ENCODE measurements at regions not wholly inside any gene's neighbourhood (a gene's known extent, or its start where the extent isn't known, plus 50 kb on each side); places are given as distances from the start of the nearest gene placed in this dataset.
A peak's percentile ranks its signal among the peaks of the same experiment; 100 is the strongest.

DNA sequence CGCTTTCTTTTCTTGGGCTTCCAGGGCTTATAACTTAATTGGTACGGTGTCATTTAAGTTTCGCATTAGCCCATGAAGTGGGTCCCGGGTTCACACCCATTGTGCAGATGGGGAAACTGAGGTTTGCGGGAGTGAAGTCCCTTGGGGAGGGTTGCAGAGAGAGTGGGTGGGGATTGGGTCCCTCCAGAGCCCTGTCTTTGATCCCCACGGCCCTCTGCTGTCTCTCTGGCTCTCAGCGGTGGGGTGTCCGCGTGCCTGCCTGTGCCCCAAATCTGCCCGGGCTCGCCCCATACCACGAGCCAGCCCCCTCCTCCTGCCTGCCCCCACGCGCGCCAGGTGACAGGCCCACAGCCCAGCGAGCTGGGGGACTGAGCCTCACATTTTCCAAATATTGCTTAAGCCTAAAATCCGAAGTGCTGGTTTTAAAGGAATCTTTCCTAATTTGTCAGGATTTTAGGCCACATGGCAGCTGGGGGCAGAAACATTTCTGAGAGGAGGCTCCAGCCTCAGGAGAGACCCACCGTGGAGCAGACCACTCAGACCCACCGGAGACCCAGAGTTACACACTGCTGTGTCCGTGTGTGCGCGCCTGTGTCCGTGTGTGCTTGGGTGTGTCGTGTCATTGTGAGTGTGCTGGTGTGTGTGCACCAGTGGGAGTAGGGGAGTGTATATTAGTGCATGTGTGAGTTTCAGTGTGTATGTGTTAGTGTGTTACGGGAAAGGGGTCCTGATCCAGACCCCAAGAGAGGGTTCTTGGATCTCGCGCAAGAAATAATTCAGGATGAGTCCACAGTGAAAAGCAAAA, 159.5 kb upstream of the IER5L start:
- no peak for DNase-seq

DNA sequence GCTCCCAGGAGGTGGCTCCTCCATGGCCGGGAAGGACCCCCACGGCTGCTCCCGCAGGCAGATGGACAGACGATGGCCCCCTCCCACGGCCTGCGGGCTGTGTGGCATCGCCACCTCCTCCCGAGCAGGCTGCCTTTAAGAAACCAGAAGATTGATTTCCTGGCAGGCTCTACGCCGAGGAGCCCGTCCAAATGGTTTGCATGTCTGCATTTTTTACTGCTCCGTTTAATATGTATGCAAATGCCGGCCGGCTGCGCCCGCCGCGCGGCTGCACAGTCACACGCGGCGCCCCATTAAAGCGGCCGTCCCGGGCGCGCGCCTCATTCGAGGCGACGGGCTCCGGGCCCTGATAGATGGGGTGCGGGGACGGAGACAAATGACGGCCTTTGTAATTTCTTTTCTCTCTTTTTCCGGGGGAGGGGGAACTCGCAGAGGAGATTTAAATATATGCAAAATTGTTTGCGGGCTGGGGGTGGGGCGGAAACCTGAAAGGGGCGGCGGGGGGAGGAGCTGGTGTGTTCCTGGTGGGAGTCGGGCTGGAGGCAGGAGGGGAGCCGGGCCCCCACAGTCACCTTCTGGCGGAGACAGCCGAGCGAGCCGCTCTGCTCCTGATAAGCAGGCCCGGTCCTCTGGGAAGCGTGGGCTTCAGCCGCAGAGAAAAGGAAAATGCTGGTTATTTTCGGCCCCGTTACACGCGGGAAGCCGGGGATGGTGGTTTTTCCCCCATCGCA, 158.7 kb upstream of the IER5L start:
- DNase-seq, result peak; percentile 41

DNA sequence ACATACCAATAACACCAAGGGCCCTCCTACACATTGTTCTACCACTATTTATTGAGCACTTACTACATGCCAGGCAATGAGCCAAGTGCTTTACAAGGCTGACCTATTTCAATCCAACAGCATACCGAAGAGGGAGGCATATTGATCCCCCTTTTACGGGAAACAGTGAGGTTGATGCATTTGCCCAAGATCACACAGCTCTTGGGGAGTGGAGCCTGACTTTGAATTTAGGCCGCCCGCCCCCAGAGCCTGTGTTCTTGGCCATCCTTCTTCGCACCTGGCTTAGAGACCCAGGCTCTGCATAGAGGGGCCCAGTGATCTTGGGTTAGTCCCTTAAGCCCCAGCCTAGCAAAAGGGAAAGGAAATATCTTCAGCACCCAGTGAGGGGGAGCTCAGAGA, 158.1 kb upstream of the IER5L start:
- DNase-seq, result no peak

DNA sequence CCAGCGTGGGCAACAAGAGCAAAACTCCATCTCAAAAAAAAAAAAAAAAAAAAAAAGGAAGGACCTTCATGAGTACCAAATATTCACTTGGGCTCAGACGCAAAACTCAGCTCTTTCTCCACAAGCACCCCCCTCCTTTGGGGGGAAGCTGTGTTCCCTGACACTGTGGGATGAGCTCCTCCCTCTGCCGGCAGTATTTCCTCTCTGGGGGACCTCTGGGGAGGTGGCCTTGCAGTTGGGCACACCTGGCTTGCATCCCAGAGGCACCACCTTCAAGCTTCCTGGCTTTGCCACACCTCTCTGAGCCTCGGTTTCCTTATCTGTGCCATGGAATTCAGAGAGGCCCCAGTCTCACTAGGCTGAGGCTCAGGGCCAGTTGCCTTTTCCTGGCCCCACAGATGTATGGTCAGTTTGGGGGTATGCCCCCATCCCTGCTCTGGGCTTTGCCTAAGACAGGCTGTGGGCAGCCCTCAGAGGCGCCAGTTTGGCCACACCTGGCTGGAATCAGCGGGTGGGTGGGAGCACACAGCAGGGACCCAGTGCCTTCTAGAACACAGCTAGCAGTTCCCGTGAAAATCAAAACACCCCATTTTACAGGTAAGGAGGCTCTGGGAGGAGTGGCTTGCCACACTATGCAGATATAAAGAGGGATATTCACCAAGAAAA, 157.5 kb upstream of the IER5L start:
- DNase-seq, result no peak

DNA sequence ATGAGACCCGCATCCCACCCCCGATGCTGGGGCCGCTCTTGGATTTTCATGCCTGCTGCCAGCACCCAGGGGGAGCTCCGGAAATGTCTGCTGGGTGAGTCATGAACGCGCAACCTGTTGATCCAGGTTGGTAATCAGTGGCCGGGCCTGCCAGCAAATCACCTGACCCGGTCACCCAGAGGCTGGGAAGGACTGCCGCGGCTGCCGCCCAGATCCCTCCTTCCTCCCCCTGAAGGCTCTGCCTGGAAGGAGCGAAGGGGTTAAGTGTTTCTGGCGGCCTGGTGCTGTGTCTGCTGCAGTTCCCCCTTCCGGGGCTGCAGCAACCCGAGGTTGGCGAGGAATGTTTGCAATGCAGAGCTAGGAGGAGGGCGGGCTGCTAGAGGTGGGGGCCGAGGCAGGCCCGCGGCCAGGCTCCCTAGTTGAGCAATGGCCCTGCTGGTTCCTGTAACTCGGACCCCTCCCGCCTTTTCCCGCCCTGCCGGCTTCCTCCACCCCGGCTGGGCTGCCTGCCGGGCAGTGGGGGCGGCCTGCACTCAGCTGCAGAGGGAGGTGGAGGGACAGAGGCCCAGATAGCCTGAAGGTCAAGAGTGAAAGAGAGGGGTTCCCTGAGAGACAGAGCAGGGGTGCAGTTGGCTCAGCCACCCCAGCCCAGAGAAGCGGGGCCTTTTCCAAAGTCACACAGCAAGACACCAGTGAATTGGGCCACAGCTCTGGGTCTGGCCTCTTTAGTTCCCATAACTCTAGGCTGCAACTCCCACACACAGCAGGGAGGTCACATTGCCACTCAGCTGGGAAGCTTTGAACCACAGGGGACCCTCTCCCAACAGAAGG, 156.3 kb upstream of the IER5L start:
- DNase-seq, result peak; percentile 49

DNA sequence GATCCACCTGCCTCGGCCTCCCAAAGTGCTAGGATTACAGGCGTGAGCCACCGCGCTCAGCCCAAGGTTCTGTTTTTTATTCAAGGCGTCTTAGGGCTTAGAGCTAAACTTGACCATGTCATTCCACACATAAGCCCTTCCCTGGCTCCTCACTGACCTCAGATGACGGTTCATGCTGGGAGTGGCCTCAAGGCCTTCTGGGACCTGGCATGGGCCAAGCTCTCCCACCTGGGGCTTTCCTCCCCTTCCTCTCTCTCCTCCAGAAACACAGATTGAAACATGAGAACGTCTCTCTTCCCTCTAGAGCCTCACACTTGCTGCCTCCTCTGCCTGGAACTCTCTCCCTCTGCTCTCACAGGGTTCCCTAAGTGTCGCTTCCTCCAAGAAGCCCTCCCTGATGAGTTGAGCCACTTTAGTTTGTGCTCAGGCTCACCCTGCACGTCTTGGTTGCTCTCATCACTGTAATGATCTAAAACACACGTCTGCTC, 155.6 kb upstream of the IER5L start:
- no peak for DNase-seq

DNA sequence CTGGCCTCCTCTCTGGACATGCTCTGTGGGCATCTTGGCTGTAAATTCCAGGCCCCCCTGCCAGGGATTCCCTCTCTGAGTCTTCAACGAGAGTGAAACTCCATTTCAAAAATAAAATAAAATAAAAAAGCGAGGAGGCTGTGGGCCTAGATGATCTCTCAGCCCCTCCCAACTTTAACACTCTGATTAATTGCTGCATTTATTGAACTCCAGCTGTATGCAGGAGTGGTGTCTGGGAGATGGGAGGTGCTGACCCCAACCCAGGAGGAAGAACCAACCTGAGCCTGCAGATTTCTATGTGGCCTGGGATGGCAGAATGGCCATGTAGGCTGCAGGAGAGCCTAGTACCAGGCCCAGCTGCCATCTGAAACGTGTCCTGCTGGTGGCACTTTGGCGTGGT, 154.5 kb upstream of the IER5L start:
- no peak for DNase-seq

DNA sequence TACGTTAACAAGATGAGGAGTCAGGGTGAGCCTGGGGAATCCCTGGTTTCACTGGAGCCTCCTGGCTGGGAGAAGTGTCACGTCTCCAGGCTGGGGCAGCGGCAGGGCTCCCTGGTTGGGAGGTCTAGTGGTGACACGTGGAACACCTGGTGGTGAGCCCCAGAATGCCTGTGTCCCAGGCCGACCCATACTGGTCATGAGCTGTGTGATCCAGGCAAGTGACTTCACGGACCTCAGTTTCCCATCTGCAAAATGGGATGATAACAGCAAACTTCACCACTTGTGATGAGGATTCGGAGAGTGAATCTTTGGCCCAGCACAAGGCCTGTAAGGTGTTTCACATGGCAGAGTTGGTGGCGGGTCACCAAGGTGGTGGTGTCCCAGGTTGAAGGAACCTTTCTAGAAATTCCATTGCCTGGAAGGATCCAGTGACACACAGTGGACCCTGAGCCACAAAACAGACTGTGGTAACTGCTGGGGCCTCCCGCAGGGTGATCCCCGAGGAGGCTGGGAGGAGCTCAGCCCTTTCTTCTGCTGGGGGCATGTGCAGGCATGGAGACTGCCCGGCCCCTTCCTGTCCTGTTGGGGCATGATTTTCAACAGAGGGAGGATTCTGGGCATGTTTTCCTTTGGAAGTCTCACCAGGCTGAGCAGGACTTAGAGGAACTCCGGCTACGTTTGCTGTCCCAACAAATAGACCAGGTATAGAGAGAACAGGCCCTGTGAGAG, 153.9 kb upstream of the IER5L start:
- no peak for DNase-seq

DNA sequence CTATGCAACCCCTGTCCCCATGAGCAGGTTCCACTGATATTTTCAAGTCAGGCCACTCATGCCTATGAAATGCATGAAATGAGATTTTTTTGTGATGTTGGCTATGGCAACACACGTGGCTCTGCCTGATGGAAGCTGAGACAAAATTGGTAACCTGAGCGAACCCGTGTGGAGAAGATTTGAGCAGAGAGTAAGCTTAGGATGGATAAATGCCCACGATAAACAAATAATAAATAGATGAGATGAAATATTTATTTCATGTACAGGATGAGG, 153.4 kb upstream of the IER5L start:
- no peak for DNase-seq

DNA sequence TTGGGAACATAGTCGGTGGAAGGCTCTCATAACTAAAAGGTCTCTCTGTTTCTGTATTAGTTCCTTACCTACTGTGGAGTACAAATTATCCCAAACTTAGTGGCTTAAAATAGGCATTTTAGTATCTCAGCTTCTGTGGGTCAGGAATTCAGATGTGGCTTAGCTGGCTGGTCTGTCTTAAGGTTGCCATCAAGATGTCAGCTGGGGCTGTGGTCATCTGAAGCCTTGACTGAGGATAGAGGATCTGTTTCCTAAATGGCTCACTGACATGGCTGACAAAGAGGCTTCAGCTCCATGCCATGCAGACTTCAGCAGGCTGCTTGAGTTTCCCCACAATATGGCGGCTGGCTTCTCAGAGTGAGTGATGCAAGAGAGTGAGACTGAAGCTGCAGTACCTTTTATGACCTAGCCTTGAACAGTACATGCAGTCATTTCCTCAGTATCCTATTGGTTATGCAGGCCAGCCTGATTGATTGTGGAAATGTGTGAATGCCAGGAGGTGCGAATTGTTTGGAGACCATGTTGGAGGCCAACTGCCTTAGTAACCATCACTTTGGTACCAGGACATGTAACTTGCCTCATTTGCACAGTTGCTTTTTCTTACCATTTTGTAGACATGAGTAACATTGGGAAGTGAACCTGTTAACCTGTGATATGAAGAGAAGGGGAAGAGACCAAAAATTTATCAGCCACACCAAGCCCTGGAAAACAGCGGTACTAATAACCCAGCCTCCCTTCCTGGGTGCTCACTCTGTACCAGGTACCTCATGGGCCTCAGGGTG, 152.8 kb upstream of the IER5L start:
- no peak for DNase-seq

DNA sequence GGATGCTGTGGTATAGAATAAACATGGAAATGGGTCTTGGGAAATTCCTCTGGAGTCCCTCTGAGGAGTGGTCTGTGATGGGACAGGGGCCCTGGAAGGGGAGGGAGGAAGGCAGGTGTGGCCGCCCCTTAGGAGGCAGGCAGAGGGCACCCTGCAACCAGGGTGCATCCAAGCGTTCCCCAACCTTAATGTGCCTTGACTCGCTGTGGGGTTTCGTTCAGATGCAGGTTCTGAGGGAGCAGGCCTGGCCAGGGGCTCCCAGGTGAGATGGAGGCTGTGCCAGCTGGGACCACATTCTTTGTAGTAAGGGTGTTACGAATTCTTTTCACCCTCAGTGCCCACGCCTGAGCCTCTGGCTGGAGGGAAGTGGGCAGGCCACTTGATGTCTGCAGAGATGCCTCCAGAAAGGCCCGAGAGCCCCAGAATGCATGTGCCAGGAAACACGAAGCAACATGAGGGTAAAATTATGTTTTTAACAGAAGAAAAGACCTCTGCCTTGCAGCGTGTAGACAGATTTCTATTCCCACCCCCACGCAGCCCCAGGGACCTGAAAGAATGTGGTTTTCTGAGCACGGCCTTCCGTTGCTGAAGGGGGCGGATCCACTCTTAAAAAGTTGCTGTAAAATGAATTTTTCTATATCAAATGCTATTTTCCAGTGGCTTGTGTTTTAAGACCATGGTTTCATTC, 150.4 kb upstream of the IER5L start:
- DNase-seq, result peak; percentile 44

DNA sequence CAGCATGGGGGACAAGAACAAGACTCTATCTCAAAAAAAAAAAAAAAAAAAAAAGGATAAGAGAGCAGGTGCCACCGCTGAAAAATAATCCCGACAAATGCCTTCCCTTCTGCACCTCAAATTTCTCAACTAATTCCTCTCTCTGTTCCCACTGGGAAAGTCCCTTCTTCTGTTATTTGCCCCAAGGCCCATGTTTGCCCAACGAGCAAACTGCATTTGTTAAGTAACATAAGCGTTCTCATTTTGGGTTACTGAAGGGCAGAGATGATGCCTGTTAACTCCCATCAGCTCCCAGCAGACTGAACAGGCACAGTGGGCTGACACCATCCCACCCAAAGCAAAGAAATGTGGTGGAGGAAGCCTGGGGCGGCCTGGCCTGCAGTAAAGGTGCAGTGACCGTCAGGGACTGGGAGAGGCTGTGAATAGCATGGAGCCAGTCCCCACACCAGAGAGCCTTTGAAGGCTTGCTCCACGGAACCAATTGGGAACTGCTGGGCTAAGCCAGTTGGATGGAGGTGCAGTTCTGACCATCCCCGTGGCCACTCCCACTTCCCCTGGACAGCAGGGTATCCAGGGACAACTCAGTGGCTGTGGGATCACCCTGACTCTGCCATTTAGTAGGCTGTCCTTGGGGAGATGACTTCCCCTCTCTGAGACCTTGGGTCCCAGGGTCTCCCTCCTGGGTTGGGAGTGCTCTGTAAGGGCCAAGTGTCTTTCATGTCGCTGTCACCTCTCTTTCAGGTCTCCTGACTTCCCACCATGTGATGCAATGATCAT, 149.7 kb upstream of the IER5L start:
- no peak for DNase-seq

DNA sequence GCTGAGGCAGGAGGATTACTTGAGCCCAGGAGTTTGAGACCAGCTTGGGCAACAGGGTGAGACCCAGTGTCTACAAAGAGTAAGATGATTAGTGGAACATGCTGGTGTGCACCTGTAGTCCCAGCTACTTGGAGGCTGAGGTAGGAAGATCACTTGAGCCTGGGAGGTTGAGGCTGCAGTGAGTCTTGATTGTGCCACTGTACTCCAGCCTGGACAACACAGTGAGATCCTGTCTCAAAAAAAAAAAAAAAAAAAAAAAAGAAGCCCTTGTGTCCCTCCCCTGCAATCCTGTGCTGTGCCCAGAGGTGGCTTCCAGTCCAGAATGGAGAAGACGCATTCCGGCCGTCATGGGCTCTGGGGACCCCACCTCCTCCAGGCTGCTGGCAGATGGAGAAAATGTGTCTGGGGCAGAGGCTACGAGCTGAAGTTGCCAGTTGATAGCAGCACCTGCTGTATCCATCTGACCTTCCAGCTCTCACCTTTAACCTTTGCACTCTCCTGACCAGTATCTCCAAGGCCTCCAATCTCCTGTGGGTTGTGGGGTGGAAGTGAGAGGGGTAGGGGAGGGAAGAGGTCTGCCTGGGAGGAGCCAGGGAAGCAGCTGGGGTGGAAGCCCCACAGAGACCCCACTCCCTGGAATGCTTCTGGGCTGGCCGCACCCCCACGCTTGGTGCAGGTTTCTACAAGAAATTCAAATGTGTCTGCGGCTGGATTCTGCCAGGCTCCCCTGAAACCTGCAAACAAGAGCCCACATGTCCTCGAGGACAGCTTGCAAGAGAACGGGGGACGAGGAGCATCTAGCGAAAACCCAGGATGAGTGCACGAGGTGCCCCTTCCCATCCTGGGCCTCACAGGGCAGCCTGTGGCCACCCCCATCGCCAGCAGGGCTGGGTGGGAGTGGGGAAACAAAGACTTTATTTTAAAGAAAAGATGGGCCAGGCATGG, 148.3 kb upstream of the IER5L start:
- no peak for DNase-seq

DNA sequence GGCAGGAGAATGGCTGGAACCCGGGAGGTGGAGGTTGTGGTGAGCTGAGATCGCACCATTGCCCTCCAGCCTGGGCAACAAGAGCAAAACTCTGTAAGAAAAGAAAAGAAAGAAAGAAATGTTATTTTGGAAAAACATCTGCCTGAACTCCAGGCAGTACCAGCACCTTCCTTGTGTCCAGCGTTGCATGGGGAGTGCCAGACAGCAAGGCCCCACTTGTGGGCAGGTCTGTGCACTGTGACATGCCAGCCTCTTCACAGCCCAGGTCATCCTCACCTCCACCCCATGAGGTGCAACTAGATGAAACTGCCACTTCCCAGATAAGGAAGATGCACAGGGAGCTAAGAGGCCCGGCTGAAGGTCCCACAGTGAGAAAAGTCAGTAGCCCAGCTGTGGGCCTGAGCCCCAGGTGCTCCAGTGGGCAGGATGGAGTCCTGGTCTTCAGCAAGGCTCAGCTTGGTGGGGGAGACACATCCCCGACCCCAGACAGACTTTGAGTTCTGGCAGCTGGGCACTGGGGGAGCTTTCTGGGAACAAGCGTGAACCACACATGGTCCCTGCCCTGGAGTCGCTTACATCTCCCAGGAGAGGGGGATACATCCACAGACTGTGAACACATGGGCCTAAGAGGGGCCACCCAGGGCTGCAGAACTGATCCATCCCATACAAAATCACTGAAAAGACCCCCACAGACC, 146.9 kb upstream of the IER5L start:
- DNase-seq, result no peak

DNA sequence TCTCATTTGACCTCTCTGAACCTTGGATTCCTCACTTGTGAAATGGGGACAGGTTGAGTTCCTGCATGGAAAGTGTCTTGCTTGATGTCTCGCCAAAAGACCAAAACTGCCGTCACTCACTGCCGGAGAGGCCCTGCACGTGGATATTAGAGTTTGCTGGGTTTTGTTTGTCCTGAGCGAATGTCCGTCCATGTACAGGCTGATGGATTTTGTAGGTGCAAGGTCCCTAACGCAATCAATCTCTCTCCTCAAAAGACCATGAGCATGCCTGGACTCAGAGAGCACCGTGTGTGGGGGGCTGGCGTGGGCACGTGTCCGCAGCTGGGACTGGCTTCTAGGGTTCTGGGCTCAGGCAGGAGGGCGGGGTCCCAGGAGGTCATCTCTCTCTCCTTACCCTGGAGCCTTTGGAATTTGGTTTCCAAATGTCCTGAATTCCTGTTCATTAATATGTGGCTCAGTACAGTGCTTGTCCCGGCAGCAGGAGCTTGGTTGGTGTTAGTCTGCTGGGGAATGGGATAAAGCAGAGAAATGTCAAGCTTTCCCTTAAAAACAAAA, 146.0 kb upstream of the IER5L start:
- DNase-seq, result no peak

DNA sequence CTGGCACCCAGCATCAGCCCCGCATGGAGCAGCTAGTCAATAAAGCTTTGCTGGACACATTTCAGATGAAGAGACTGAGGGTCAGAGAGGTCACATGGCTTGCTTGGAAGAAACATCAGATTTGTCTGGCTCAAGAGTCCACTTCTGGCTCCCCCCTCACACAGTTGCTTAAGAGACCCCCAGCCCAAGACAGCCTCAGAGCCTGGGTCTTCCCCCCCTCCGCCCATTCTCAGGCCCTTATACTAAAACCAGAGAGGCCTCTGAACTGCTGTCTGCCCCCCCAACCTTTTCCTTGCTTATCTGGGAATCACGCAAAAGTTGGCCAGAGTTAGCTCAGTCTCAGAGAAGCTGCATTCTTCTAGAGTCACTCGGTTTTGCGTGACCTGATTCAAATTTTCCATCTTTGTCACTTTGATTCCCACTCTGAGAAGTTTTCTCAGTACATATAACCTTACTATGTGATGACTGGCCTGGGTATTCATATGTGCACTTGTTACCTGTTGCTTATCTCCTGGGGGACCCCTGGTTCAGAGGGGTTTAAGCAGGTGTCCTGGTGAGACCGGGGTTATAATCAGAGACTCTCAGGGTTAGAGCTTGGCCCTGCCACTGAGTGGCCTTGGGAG, 145.4 kb upstream of the IER5L start:
- no peak for DNase-seq

DNA sequence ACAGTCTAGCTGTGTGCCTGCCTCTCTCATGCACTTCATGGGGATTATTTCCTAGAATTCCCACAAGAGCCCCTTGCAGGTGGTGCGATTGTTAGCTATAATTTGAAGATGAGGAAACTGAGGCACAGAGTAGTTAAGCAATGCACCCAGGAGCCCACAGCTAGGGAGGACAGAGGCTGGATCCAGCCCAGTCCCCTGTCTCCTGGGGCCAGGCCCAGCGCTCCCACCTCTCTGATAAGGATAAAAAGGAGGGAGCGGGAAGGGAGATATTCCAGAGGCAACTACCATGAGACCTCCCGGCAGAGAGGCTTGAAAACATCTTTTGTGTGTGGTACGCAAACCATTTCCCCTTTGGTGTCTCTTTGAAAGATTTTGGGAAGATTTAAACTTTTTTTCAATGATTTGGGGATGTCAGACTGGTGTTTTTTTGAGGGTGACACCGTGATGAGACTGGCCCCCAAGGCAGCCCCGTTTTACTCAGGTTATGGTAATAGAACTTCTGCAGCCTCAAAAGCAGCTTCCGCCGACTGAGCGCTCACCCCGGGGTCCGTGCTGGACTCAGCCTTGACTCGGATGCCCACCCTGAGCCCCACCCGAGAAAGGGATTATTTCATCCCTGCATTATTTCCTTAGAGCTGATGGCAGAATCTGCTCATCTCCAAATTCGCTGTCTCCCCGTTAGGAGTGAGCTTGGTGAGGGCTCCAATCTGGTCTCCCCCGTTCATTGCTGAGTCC, 144.7 kb upstream of the IER5L start:
- no peak for DNase-seq

All from stimulated activated CD8-positive, alpha-beta memory T cell treated with anti-CD3 and anti-CD28 coated beads, Interleukin-4, amount 100 ng/mL, for 48 hours (primary cell).